ENCODE measurements at regions not wholly inside any gene's neighbourhood (a gene's known extent, or its start where the extent isn't known, plus 50 kb on each side); places are given as distances from the start of the nearest gene placed in this dataset.

GRCh38 chr1:104671684-104672353 is 922.1 kb downstream of the AMY1C start:
- DNase-seq (ENCODE audit: low read depth, low spot score), result no peak

- DNase-seq (ENCODE audit: low read depth, low spot score), result no peak
Measured at GRCh38 chr1:104699433-104699832, 949.7 kb downstream of the AMY1C start.

GRCh38 chr1:104702731-104703130 is 953.0 kb downstream of the AMY1C start:
- DNase-seq (ENCODE audit: low read depth, low spot score), result no peak

GRCh38 chr1:104706631-104707147 is 957.0 kb downstream of the AMY1C start:
- DNase-seq (ENCODE audit: low read depth, low spot score), result no peak

- no peak for DNase-seq (ENCODE audit: low read depth, low spot score)
Measured at GRCh38 chr1:104718752-104719151, 969.1 kb downstream of the AMY1C start.

GRCh38 chr1:104720741-104721140 is 971.0 kb downstream of the AMY1C start:
- no peak for DNase-seq (ENCODE audit: low read depth, low spot score)

GRCh38 chr1:104726917-104727316 is 977.2 kb downstream of the AMY1C start:
- no peak for DNase-seq (ENCODE audit: low read depth, low spot score)

- no peak for DNase-seq (ENCODE audit: low read depth, low spot score)
Measured at GRCh38 chr1:104733866-104734265, 984.2 kb downstream of the AMY1C start.

- DNase-seq (ENCODE audit: low read depth, low spot score), result no peak
Measured at GRCh38 chr1:104745875-104746274, 996.2 kb downstream of the AMY1C start.

- DNase-seq (ENCODE audit: low read depth, low spot score), result no peak
Measured at GRCh38 chr1:104746994-104747393, 997.3 kb downstream of the AMY1C start.

GRCh38 chr1:104760017-104760416 is 1010.3 kb downstream of the AMY1C start:
- no peak for DNase-seq (ENCODE audit: low read depth, low spot score)

GRCh38 chr1:104761961-104762570 is 1012.4 kb downstream of the AMY1C start:
- DNase-seq (ENCODE audit: low read depth, low spot score), result no peak

- DNase-seq (ENCODE audit: low read depth, low spot score), result no peak
Measured at GRCh38 chr1:104765085-104765484, 1015.4 kb downstream of the AMY1C start.

- no peak for DNase-seq (ENCODE audit: low read depth, low spot score)
Measured at GRCh38 chr1:104768466-104768865, 1018.8 kb downstream of the AMY1C start.

GRCh38 chr1:104780470-104781078 is 1030.9 kb downstream of the AMY1C start:
- no peak for DNase-seq (ENCODE audit: low read depth, low spot score)

GRCh38 chr1:104785575-104786187 is 1036.0 kb downstream of the AMY1C start:
- no peak for DNase-seq (ENCODE audit: low read depth, low spot score)

- DNase-seq (ENCODE audit: low read depth, low spot score), result no peak
Measured at GRCh38 chr1:104787866-104788510, 1038.3 kb downstream of the AMY1C start.

- DNase-seq (ENCODE audit: low read depth, low spot score), result no peak
Measured at GRCh38 chr1:104791030-104791429, 1041.3 kb downstream of the AMY1C start.

- no peak for DNase-seq (ENCODE audit: low read depth, low spot score)
Measured at GRCh38 chr1:104794035-104794434, 1044.3 kb downstream of the AMY1C start.

- no peak for DNase-seq (ENCODE audit: low read depth, low spot score)
Measured at GRCh38 chr1:104795931-104796330, 1046.2 kb downstream of the AMY1C start.

GRCh38 chr1:104797982-104798381 is 1048.3 kb downstream of the AMY1C start:
- no peak for DNase-seq (ENCODE audit: low read depth, low spot score)

- no peak for DNase-seq (ENCODE audit: low read depth, low spot score)
Measured at GRCh38 chr1:104801344-104801743, 1051.6 kb downstream of the AMY1C start.

Measured in iPS DF 19.7 (cell line).